Activated CD8-positive, alpha-beta T cell treated with anti-CD3 and anti-CD28 coated beads for 36 hours (primary cell): ENCODE measurements at regions not wholly inside any gene's neighbourhood (a gene's known extent, or its start where the extent isn't known, plus 50 kb on each side); places are given as distances from the start of the nearest gene placed in this dataset.

Experiments used
- ATAC-seq: fragments of 200-7000 bp; cut with Tn5 transposase; one replicate; pipeline ENCODE4 v1.10.0; 2021; ENCODE audit warnings: mild to moderate bottlenecking, moderate library complexity
- CTCF ChIA-PET: fragments of 350-600 bp; sonication (Branson Sonifier 250); formaldehyde crosslinking; loops from one replicate; lab custom pipeline; 2021; ENCODE audit warnings: antibody characterized with exemption; lab: Charles Lee
- POLR2A ChIA-PET: fragments of 350-600 bp; sonication (Branson Sonifier 250); formaldehyde crosslinking; loops from one replicate; lab custom pipeline; 2021; ENCODE audit warnings: antibody characterized with exemption; lab: Charles Lee
- DNase-seq: peaks from one replicate; pipeline ENCODE4 v3.0.0-alpha.2; 2020
- H3K27ac Mint-ChIP-seq: one replicate; pipeline ENCODE4 v1.8.0; 2021; ENCODE audit warnings: mild to moderate bottlenecking, mixed read lengths
- H3K27me3 Mint-ChIP-seq: one replicate; pipeline ENCODE4 v1.8.0; 2021; ENCODE audit warnings: mixed read lengths
- H3K36me3 Mint-ChIP-seq: one replicate; pipeline ENCODE4 v1.8.0; 2021; ENCODE audit warnings: low read depth, mixed read lengths
- H3K4me1 Mint-ChIP-seq: one replicate; pipeline ENCODE4 v1.8.0; 2021; ENCODE audit warnings: low read depth, mixed read lengths
- H3K4me3 Mint-ChIP-seq: one replicate; pipeline ENCODE4 v1.8.0; 2021; ENCODE audit warnings: mild to moderate bottlenecking, moderate library complexity, mixed read lengths
- H3K9me3 Mint-ChIP-seq: one replicate; pipeline ENCODE4 v1.8.0; 2021; ENCODE audit warnings: mixed read lengths
- CTCF ChIP-seq: fragments of 200-600 bp; IDR thresholded peaks from one replicate; pipeline ENCODE4 v1.8.0; 2022; ENCODE audit warnings: antibody characterized with exemption, mild to moderate bottlenecking
- intact Hi-C: fragments of 100-400 bp; cut with micrococcal nuclease; formaldehyde crosslinking; loops from one replicate; pipeline ENCODE4 v1.10.0; 2022

- ChIA-PET POLR2A (no interaction called here), CTCF (interaction anchor here (1.7 kb wide), 1 partner anchor 98 kb away, joined by 5 read pairs; no protein-coding TSS in a partner anchor)
- Mint-ChIP-seq H3K9me3 (peaks cover 3% of the 10 kb centered on the region), H3K36me3 (no peaks in the 10 kb centered on the region), H3K27ac (peak overlapping the region; percentile 58), H3K4me3 (no peak overlapping the region), H3K4me1 (peaks cover 27% of the 10 kb centered on the region), H3K27me3 (peaks cover 3% of the 10 kb centered on the region)
- no peak for TF ChIP-seq CTCF
- intact Hi-C loops = no loop called here
- DNase-seq = no peak
- peak; percentile 17 for ATAC-seq
Observed at GRCh38 chr10:17506856-17507471, 52.6 kb upstream of the ST8SIA6 start.

- Mint-ChIP-seq H3K4me3 (peak overlapping the region; percentile 26), H3K9me3 (peaks cover 3% of the 10 kb centered on the region), H3K36me3 (no peaks in the 10 kb centered on the region), H3K27ac (peak overlapping the region; percentile 58), H3K4me1 (peaks cover 23% of the 10 kb centered on the region), H3K27me3 (peaks cover 3% of the 10 kb centered on the region)
- intact Hi-C loops = no loop called here
- TF ChIP-seq CTCF = no peak
- CTCF ChIA-PET = no interaction called here
- POLR2A ChIA-PET = no interaction called here
- DNase-seq = no peak
- peak; percentile 63 for ATAC-seq
Observed at GRCh38 chr10:17506390-17506789, 52.0 kb upstream of the ST8SIA6 start.

GRCh38 chr10:17504547-17505245 lies 50.3 kb upstream of the ST8SIA6 start:
- Mint-ChIP-seq H3K4me1 (peaks cover 13% of the 10 kb centered on the region), H3K9me3 (peaks cover 3% of the 10 kb centered on the region), H3K27me3 (peaks cover 3% of the 10 kb centered on the region), H3K36me3 (no peaks in the 10 kb centered on the region), H3K27ac (no peak overlapping the region), H3K4me3 (no peak overlapping the region)
- CTCF ChIA-PET = no interaction called here
- POLR2A ChIA-PET = no interaction called here
- intact Hi-C loops = no loop called here
- TF ChIP-seq CTCF = no peak
- DNase-seq = no peak
- no peak for ATAC-seq
